Activated naive CD8-positive, alpha-beta T cell treated with anti-CD3 and anti-CD28 coated beads, Interleukin-2, amount 10 ng/mL, durations not matched to agents 7 days and 5 days (primary cell): ENCODE measurements at regions not wholly inside any gene's neighbourhood (a gene's known extent, or its start where the extent isn't known, plus 50 kb on each side); places are given as distances from the start of the nearest gene placed in this dataset.
"Not testable (repeated sequence)": the region's sequence is repeated elsewhere in the genome, so short reads cannot be mapped to it uniquely, and the experiment has no call there.

Experiments used
- ATAC-seq: fragments of 150-1000 bp; cut with Tn5 transposase; one replicate; pipeline ENCODE4 v1.10.0; 2021; ENCODE audit warnings: low read depth, moderate library complexity
- POLR2A ChIA-PET: fragments of 350-600 bp; sonication (Branson Sonifier 250); formaldehyde crosslinking; loops from one replicate; lab custom pipeline; 2021; ENCODE audit warnings: antibody characterized with exemption; lab: Charles Lee
- DNase-seq: peaks from one replicate; pipeline ENCODE4 v3.0.0; 2021
- H3K27ac Mint-ChIP-seq: one replicate; pipeline ENCODE4 v1.8.0; 2022; ENCODE audit warnings: mild to moderate bottlenecking, mixed read lengths
- H3K27me3 Mint-ChIP-seq: one replicate; pipeline ENCODE4 v1.8.0; 2022; ENCODE audit warnings: mild to moderate bottlenecking, moderate library complexity, mixed read lengths
- H3K36me3 Mint-ChIP-seq: one replicate; pipeline ENCODE4 v1.8.0; 2021; ENCODE audit warnings: mild to moderate bottlenecking, mixed read lengths
- H3K4me1 Mint-ChIP-seq: one replicate; pipeline ENCODE4 v1.8.0; 2021; ENCODE audit warnings: mixed read lengths
- H3K4me3 Mint-ChIP-seq: one replicate; pipeline ENCODE4 v1.8.0; 2022; ENCODE audit warnings: mild to moderate bottlenecking, moderate library complexity, mixed read lengths
- H3K9me3 Mint-ChIP-seq: one replicate; pipeline ENCODE4 v1.8.0; 2021; ENCODE audit warnings: mixed read lengths

GRCh38 chr1:79150576-79150975 is 144.0 kb upstream of the ADGRL4 start:
- POLR2A ChIA-PET = no interaction called here
- Mint-ChIP-seq H3K36me3 (no peaks in the 10 kb centered on the region), H3K4me3 (no peak overlapping the region), H3K9me3 (peaks cover 2% of the 10 kb centered on the region), H3K4me1 (no peaks in the 10 kb centered on the region), H3K27ac (no peak overlapping the region), H3K27me3 (peaks cover 1% of the 10 kb centered on the region)
- DNase-seq (no peak), ATAC-seq (no peak)

DNA sequence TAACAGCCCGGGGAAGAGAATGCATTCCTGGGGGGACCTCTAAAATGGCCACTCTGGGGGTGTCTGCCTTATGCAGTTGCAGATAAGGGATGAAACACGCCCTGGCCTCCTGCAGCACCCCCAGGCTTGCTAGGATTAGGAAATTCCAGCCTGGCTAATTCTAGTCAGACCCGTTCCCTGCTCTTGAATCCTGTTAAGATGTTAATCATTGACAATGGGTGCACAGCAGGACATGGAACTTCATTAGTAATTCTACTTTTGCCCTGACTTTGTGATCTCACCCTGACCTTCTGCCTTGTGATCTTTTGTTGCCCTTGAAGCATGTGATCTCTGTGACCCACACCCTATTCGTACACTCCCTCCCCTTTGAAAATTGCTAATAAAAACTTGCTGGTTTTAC is 131.7 kb upstream of the ADGRL4 start:
- H3K4me1 Mint-ChIP-seq, H3K9me3 Mint-ChIP-seq, H3K27me3 Mint-ChIP-seq, ATAC-seq, H3K36me3 Mint-ChIP-seq, DNase-seq, POLR2A ChIA-PET, H3K4me3 Mint-ChIP-seq, H3K27ac Mint-ChIP-seq: not testable (repeated sequence)

GRCh38 chr1:79133774-79134364 is 127.3 kb upstream of the ADGRL4 start:
- Mint-ChIP-seq H3K4me3 (no peak overlapping the region), H3K27me3 (no peaks in the 10 kb centered on the region), H3K27ac (no peak overlapping the region), H3K9me3 (peaks cover 4% of the 10 kb centered on the region), H3K4me1 (no peaks in the 10 kb centered on the region), H3K36me3 (no peaks in the 10 kb centered on the region)
- POLR2A ChIA-PET = interaction anchor here (0.6 kb wide), 1 partner anchor 94 kb away, joined by 3 read pairs; no protein-coding TSS in a partner anchor
- DNase-seq = no peak
- no peak for ATAC-seq

DNA sequence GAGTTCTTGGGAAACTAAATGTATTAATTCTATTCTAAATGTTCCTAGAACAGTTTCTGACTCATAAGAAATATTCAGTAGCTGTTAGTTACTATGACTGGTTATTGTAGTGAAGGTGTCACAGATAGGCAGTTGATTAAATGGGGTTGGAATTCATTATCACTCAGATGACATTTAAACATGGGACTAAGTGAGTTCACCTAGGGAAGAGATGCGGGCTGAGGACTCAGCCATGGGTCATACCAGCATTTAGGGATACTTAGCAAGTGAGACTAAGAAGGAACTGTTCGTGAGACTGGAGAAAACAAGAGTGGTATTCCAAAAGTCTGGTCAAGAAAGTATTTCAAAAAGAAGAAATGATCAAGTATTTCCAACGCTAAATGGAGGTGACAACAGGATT is 125.1 kb upstream of the ADGRL4 start:
- ATAC-seq = no peak
- Mint-ChIP-seq H3K9me3 (no peaks in the 10 kb centered on the region), H3K4me3 (no peak overlapping the region), H3K27ac (no peak overlapping the region), H3K4me1 (no peaks in the 10 kb centered on the region), H3K27me3 (no peaks in the 10 kb centered on the region), H3K36me3 (no peaks in the 10 kb centered on the region)
- DNase-seq = no peak
- POLR2A ChIA-PET = no interaction called here

DNA sequence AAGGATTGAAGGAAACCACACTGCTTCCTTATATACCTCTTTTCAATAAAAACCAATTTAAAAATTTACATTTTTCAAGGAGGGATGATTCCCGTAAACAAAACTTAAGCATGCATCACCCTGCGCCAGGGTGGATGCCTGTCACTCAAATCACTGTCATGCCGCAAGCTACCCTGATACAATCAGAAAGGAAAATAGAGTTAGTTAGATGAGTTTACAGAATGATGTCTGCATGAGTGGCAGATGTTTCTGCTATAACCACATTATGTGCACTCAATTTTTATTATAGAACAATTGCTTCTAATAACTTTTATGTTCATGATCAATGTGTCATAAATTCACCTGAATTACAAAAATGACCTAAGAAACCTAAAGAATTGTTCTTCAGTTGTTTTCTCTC is 123.4 kb upstream of the ADGRL4 start:
- Mint-ChIP-seq H3K27ac (no peak overlapping the region), H3K27me3 (no peaks in the 10 kb centered on the region), H3K4me1 (no peaks in the 10 kb centered on the region), H3K4me3 (no peak overlapping the region), H3K36me3 (no peaks in the 10 kb centered on the region), H3K9me3 (no peaks in the 10 kb centered on the region)
- DNase-seq (no peak), ATAC-seq (no peak)
- POLR2A ChIA-PET = no interaction called here

DNA sequence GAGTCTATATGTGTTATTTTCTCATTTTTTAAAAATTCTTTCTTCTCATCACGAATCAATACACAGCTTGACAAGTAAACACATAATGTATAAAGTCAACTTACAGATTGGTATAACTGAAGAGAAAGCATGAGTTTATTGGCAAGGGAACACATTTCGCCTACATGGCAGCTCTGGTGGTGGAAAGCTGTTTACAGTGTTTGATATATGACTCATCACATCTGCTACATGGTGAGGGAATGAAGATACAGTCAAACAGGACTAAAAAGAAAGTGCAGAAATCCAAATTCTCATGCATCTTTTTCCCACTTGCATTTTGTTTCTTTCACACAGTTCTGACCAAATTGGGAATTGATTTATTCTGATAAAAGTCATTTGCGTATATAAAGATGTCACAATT is 122.2 kb upstream of the ADGRL4 start:
- Mint-ChIP-seq H3K4me1 (no peaks in the 10 kb centered on the region), H3K9me3 (no peaks in the 10 kb centered on the region), H3K4me3 (no peak overlapping the region), H3K27ac (no peak overlapping the region), H3K27me3 (no peaks in the 10 kb centered on the region), H3K36me3 (no peaks in the 10 kb centered on the region)
- ATAC-seq (no peak), DNase-seq (no peak)
- POLR2A ChIA-PET = no interaction called here

DNA sequence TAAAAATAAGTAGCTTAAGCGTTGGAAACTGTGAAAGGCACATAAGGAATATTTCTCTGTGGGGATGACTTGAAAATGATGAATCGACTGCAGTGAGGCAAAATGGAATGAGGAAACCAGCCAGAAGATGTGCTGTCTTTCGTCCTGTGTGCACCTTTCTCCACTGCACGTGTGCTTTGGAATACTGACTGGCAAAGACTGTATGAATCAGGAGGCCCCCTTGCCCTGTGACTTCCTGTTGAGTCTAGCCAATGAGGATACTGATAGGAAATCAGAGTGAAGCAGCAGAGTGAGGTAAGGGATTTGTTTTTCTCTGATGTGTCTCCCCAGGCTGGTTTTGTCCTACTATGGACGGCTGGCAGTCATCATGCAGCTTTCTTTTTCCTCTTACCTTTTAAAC is 118.2 kb upstream of the ADGRL4 start:
- ATAC-seq = no peak
- no peak for DNase-seq
- Mint-ChIP-seq H3K9me3 (no peaks in the 10 kb centered on the region), H3K27ac (no peak overlapping the region), H3K36me3 (no peaks in the 10 kb centered on the region), H3K4me3 (no peak overlapping the region), H3K27me3 (no peaks in the 10 kb centered on the region), H3K4me1 (no peaks in the 10 kb centered on the region)
- POLR2A ChIA-PET = no interaction called here

DNA sequence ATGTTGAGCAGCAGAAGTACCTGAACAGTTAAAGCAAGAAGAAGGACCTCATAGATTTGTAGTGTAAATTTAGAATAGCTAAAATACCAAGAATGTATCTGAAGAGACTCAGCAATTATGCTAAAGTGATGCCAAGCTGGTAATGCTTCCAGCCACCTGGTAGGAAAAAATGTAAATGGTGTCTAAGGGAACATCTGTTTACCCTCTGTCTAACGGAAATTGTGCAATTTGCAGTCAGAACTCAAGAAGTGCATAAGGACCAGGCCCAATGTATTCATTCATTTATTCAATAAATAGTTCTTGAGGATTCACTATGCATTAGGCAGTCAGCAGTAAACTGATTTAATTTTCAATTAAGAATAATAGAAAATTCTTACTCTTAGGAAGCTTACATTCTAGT is 116.0 kb upstream of the ADGRL4 start:
- Mint-ChIP-seq H3K4me1 (no peaks in the 10 kb centered on the region), H3K36me3 (no peaks in the 10 kb centered on the region), H3K4me3 (no peak overlapping the region), H3K27me3 (no peaks in the 10 kb centered on the region), H3K9me3 (no peaks in the 10 kb centered on the region), H3K27ac (no peak overlapping the region)
- POLR2A ChIA-PET = no interaction called here
- no peak for ATAC-seq
- no peak for DNase-seq

DNA sequence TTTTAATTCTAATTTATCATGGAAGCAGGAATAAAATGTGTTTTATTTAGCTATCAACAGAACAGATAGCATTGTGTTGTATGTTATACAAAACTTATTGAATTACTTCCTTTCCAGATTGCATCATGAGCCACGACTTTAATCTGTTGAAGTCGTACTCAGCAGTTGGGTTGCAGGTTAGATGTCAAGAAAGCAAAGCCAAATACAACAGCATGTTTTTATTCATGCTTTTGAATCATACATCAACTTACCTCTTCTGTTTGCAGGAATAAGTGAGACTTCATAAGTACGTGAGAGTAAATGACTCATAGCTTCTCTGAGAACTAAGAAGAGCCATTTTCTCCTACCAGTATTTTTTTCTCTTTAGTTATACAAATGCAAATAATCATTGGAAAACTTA is 110.8 kb upstream of the ADGRL4 start:
- ATAC-seq = no peak
- peaks cover 7% of the 10 kb centered on the region for H3K9me3 Mint-ChIP-seq
- no peaks in the 10 kb centered on the region for H3K27me3 Mint-ChIP-seq
- no peaks in the 10 kb centered on the region for H3K4me1 Mint-ChIP-seq
- DNase-seq = no peak
- POLR2A ChIA-PET = no interaction called here
- H3K27ac Mint-ChIP-seq = no peak overlapping the region
- H3K36me3 Mint-ChIP-seq = no peaks in the 10 kb centered on the region
- no peak overlapping the region for H3K4me3 Mint-ChIP-seq

DNA sequence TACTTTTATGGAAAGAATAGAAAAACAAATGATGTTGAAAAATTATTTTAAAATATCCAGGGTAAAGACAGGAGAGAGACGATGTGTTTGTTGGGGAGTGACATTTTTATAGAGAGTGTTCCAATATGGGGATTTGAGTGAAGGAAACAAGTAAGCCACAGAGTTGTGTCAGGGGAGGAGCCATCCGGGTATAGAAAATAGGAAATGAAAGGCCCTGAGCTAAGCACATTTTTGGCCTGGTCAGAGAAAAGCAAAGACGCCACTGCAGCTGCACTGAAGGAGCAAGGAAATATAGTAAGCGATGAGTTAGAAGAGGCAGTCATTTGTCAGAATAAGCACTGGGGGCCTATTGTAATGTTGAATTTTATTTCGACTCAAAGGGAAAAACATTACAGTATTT is 107.3 kb upstream of the ADGRL4 start:
- Mint-ChIP-seq H3K27ac (no peak overlapping the region), H3K27me3 (no peaks in the 10 kb centered on the region), H3K9me3 (peaks cover 7% of the 10 kb centered on the region), H3K4me1 (no peaks in the 10 kb centered on the region), H3K36me3 (no peaks in the 10 kb centered on the region), H3K4me3 (no peak overlapping the region)
- DNase-seq (no peak), ATAC-seq (no peak)
- POLR2A ChIA-PET = no interaction called here

- Mint-ChIP-seq H3K4me1 (no peaks in the 10 kb centered on the region), H3K27ac (no peak overlapping the region), H3K36me3 (no peaks in the 10 kb centered on the region), H3K27me3 (no peaks in the 10 kb centered on the region), H3K9me3 (peaks cover 3% of the 10 kb centered on the region), H3K4me3 (no peak overlapping the region)
- DNase-seq = no peak
- POLR2A ChIA-PET = no interaction called here
- no peak for ATAC-seq
Observed at GRCh38 chr1:79110749-79111148, 104.2 kb upstream of the ADGRL4 start.

DNA sequence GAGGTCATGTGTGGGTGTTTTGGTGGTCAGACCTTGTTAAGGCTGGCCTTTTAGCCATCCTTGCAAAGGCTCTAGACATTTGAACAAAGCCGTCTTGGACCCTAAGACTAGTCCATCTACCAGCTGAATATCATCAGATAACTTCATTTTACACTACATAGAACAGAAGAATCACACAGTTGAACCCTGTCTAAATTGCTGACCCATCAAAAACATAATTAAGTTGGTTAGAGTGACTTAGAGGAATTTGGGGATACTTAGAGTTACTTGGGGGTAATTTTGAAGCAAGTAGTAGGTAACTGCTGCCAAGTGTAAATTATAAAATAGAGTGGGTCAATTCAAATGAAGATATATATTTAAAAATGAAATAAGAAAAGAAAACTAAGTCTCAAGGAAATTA is 102.9 kb upstream of the ADGRL4 start:
- DNase-seq = no peak
- Mint-ChIP-seq H3K27me3 (no peaks in the 10 kb centered on the region), H3K9me3 (peaks cover 8% of the 10 kb centered on the region), H3K36me3 (no peaks in the 10 kb centered on the region), H3K4me3 (no peak overlapping the region), H3K27ac (no peak overlapping the region), H3K4me1 (no peaks in the 10 kb centered on the region)
- no peak for ATAC-seq
- POLR2A ChIA-PET = no interaction called here

DNA sequence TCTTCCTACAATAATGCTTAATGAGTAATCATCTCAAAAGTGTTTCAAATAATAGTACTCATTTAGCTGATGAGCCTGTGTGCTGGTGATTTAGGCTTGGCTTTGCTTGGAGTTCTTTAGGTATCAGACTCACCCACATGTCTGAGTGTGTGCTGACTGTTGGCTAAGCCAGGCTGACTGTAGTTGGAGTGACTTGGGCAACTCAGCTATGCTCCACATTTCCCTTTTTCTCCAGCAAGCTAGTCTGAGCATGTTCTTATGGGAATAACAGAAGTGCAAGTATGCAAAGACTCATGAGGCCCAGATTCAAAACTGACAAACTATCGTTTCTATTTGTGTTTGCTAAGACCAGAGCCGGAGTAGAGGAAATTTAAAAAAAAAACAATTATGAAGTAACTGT is 99.0 kb upstream of the ADGRL4 start:
- POLR2A ChIA-PET = no interaction called here
- Mint-ChIP-seq H3K4me1 (no peaks in the 10 kb centered on the region), H3K27ac (no peak overlapping the region), H3K4me3 (no peak overlapping the region), H3K27me3 (no peaks in the 10 kb centered on the region), H3K9me3 (peaks cover 4% of the 10 kb centered on the region), H3K36me3 (no peaks in the 10 kb centered on the region)
- DNase-seq (no peak), ATAC-seq (no peak)

- H3K4me1 Mint-ChIP-seq = no peaks in the 10 kb centered on the region
- POLR2A ChIA-PET = no interaction called here
- no peak for ATAC-seq
- H3K4me3 Mint-ChIP-seq = no peak overlapping the region
- no peaks in the 10 kb centered on the region for H3K27me3 Mint-ChIP-seq
- H3K36me3 Mint-ChIP-seq = no peaks in the 10 kb centered on the region
- no peak for DNase-seq
- H3K9me3 Mint-ChIP-seq = peaks cover 4% of the 10 kb centered on the region
- no peak overlapping the region for H3K27ac Mint-ChIP-seq
Observed at GRCh38 chr1:79104617-79105016, 98.1 kb upstream of the ADGRL4 start.

DNA sequence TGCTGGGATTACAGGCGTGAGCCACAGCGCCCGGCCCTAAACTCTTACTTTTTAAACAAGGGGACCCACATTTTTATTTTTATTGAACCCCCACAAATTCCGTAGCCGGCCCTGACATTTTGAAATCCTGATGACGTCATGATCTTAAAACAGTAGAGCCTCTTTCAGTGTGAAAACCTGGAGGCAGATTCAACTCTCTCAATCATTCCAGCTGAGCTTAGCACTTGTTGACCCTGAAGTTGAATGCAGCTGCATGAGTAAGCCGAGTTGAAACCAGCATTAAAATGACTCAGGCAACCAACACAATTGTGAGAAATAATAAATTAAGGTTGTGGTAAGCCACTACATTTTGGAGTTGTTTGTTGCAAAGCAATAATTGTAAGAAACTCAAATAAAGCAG is 93.9 kb upstream of the ADGRL4 start:
- H3K27ac Mint-ChIP-seq = no peak overlapping the region
- no peaks in the 10 kb centered on the region for H3K4me1 Mint-ChIP-seq
- ATAC-seq (no peak), DNase-seq (no peak)
- H3K36me3 Mint-ChIP-seq = no peaks in the 10 kb centered on the region
- H3K9me3 Mint-ChIP-seq = peaks cover 2% of the 10 kb centered on the region
- no peak overlapping the region for H3K4me3 Mint-ChIP-seq
- POLR2A ChIA-PET = no interaction called here
- H3K27me3 Mint-ChIP-seq = no peaks in the 10 kb centered on the region
